Osteocyte (in vitro differentiated cells): ENCODE measurements at regions not wholly inside any gene's neighbourhood (a gene's known extent, or its start where the extent isn't known, plus 50 kb on each side); places are given as distances from the start of the nearest gene placed in this dataset.

Experiments
- DNase-seq: peaks from one replicate; pipeline ENCODE4 v3.0.0; 2021; ENCODE audit warnings: mixed read lengths; ENCODE audit not compliant: unreplicated experiment; ENCODE audit errors: extremely low spot score
- H3K27ac Mint-ChIP-seq: one replicate; pipeline ENCODE4 v1.8.0; 2021; ENCODE audit warnings: mild to moderate bottlenecking, mixed read lengths; ENCODE audit not compliant: unreplicated experiment
- H3K27me3 Mint-ChIP-seq: one replicate; pipeline ENCODE4 v1.8.0; 2021; ENCODE audit warnings: mixed read lengths; ENCODE audit not compliant: unreplicated experiment
- H3K36me3 Mint-ChIP-seq: one replicate; pipeline ENCODE4 v1.8.0; 2021; ENCODE audit warnings: mixed read lengths; ENCODE audit not compliant: unreplicated experiment
- H3K4me1 Mint-ChIP-seq: one replicate; pipeline ENCODE4 v1.8.0; 2021; ENCODE audit warnings: mixed read lengths; ENCODE audit not compliant: unreplicated experiment
- H3K4me3 Mint-ChIP-seq: one replicate; pipeline ENCODE4 v1.8.0; 2021; ENCODE audit warnings: mild to moderate bottlenecking, moderate library complexity, mixed read lengths; ENCODE audit not compliant: unreplicated experiment
- H3K9me3 Mint-ChIP-seq: one replicate; pipeline ENCODE4 v1.8.0; 2021; ENCODE audit warnings: mixed read lengths; ENCODE audit not compliant: unreplicated experiment
- TF ChIP-seq, protein P1 (sequence below): fragments of 200-600 bp; sonication (generic); IDR thresholded peaks from 2 replicates; pipeline ENCODE4 v1.5.0; 2021; ENCODE audit warnings: antibody characterized with exemption, mild to moderate bottlenecking, moderate library complexity

DNA sequence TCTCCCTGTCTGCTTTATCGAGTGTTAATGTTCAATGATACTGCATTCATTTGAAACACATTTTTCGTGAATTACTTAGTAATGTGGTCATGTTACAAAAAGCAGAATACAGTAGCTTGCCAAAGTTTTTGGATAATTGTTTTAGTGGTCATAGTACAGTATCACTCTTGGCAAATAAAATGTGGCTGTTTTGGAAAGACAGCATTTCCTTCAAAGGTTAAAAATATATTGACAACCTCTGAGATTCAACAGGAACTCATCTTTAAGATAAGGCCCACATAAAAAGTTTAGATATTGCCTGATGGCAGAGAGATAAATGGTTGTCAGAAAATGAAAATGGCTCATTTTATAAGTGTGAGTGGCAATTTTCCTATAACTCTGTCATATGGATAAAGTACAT, 297.7 kb upstream of the MAN1A1 start:
- Mint-ChIP-seq H3K4me3 (no peak overlapping the region), H3K4me1 (no peaks in the 10 kb centered on the region), H3K27me3 (peaks cover 25% of the 10 kb centered on the region), H3K27ac (no peak overlapping the region), H3K9me3 (no peaks in the 10 kb centered on the region), H3K36me3 (no peaks in the 10 kb centered on the region)
- no peak for DNase-seq
- TF ChIP-seq, protein P1, sequence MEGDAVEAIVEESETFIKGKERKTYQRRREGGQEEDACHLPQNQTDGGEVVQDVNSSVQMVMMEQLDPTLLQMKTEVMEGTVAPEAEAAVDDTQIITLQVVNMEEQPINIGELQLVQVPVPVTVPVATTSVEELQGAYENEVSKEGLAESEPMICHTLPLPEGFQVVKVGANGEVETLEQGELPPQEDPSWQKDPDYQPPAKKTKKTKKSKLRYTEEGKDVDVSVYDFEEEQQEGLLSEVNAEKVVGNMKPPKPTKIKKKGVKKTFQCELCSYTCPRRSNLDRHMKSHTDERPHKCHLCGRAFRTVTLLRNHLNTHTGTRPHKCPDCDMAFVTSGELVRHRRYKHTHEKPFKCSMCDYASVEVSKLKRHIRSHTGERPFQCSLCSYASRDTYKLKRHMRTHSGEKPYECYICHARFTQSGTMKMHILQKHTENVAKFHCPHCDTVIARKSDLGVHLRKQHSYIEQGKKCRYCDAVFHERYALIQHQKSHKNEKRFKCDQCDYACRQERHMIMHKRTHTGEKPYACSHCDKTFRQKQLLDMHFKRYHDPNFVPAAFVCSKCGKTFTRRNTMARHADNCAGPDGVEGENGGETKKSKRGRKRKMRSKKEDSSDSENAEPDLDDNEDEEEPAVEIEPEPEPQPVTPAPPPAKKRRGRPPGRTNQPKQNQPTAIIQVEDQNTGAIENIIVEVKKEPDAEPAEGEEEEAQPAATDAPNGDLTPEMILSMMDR, result no peak

DNA sequence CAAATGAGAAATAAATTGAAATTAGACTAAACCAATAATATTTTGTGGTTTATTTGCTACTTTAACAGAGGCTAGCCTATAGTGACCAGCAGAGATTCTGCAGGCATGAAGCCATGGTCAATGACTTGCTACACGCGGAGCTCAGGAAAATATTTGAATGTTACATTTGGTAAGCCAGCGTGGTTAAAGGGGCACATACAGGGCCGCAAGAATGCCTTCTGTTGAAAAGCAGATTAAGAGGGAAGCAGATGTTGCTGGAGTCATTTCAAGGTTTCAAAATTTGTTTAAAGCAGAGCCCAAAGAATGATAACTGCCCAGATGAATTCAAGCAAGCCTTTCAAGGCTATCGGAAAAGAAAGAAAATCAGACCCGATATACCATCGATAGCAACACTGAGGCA, 294.3 kb upstream of the MAN1A1 start:
- DNase-seq, result no peak
- no peaks in the 10 kb centered on the region for H3K9me3 Mint-ChIP-seq
- H3K36me3 Mint-ChIP-seq, result no peaks in the 10 kb centered on the region
- H3K4me3 Mint-ChIP-seq, result no peak overlapping the region
- H3K27ac Mint-ChIP-seq, result no peak overlapping the region
- H3K27me3 Mint-ChIP-seq, result peaks cover 31% of the 10 kb centered on the region
- TF ChIP-seq, protein P1, result no peak
- H3K4me1 Mint-ChIP-seq, result no peaks in the 10 kb centered on the region

DNA sequence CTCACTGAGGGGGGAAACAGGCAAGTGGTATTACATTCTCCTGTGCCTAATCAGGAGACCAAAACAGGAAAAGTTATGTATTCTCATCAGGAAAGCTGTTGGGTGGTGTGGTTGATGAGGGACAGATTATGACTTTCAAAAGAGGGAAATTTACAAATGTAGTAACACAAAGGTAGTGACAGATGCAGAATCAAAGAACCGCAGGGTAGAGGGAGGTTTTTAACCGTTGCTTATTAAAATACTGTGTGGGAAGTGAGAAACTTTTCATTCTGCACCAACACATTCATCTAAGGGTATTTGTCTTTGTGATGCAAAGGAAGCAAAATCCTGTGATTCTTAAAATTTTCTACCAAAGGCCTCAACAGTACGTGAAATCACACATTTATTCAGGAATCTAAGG, 288.2 kb upstream of the MAN1A1 start:
- peaks cover 4% of the 10 kb centered on the region for H3K9me3 Mint-ChIP-seq
- TF ChIP-seq, protein P1, result no peak

DNA sequence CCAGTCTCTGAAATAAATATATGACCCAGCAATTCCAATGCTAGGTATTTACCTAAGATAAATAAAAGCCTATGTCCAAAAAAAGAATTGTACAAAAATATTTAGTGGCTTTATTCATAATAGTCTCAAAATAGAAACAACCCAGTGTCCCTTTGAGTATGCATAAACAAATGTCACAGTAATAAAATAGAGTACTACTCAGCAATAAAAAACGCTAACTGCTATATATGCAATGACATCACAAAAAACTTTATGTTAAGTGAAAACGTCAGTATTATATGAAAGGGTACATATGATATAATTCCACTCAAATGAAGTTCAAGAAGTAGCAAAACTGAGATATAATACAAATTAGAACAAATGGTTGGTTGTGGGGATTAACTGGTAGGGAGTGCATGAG, 286.5 kb upstream of the MAN1A1 start:
- TF ChIP-seq, protein P1, result no peak
- H3K27me3 Mint-ChIP-seq, result peaks cover 5% of the 10 kb centered on the region
- H3K4me3 Mint-ChIP-seq, result no peak overlapping the region
- H3K36me3 Mint-ChIP-seq, result no peaks in the 10 kb centered on the region
- H3K4me1 Mint-ChIP-seq, result no peaks in the 10 kb centered on the region
- no peak for DNase-seq
- no peak overlapping the region for H3K27ac Mint-ChIP-seq
- peaks cover 9% of the 10 kb centered on the region for H3K9me3 Mint-ChIP-seq

More for the DNA sequence above, 288.2 kb upstream of the MAN1A1 start:
- H3K36me3 Mint-ChIP-seq, result no peaks in the 10 kb centered on the region
- peaks cover 7% of the 10 kb centered on the region for H3K27me3 Mint-ChIP-seq
- no peaks in the 10 kb centered on the region for H3K4me1 Mint-ChIP-seq
- H3K27ac Mint-ChIP-seq, result no peak overlapping the region
- DNase-seq, result no peak
- H3K4me3 Mint-ChIP-seq, result no peak overlapping the region

DNA sequence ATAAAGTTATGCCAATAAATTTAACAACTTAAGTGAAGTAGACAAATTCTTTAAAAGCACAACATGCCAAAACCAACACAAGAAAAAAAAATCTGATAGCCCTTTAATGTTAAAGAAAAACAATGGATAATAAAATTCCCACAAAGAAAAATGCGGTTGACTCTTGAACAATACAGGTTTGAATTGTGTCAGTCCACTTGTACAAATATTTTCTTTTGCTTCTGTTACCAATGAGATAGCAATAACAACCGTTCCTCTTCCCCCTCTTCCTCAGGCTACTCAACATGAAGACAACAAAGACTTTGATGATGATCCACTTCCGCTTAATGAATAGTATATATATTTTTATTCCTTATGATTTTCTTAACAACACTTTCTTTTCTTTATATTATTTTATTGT, 283.9 kb upstream of the MAN1A1 start:
- DNase-seq, result no peak
- Mint-ChIP-seq H3K4me3 (no peak overlapping the region), H3K36me3 (no peaks in the 10 kb centered on the region), H3K4me1 (no peaks in the 10 kb centered on the region), H3K9me3 (peaks cover 9% of the 10 kb centered on the region), H3K27me3 (peaks cover 5% of the 10 kb centered on the region), H3K27ac (no peak overlapping the region)
- TF ChIP-seq, protein P1, result no peak
